H9 (cell line): ENCODE measurements at regions not wholly inside any gene's neighbourhood (a gene's known extent, or its start where the extent isn't known, plus 50 kb on each side); places are given as distances from the start of the nearest gene placed in this dataset.

Experiments used
- DNase-seq: peaks from one replicate; pipeline ENCODE4 v3.0.0-alpha.2; 2017
- H2AFZ ChIP-seq: one replicate; pipeline ENCODE4 v1.6.1; 2013; ENCODE audit warnings: mild to moderate bottlenecking, low read length, control low read depth, moderate library complexity
- H2AK5ac ChIP-seq: 2 replicates; pipeline ENCODE4 v1.6.1; 2013; ENCODE audit warnings: low read length, control low read depth, mixed read lengths; ENCODE audit not compliant: insufficient read length
- H2BK120ac ChIP-seq: one replicate; pipeline ENCODE4 v1.6.1; 2013; ENCODE audit warnings: low read depth, mild to moderate bottlenecking, low read length, control low read depth, inconsistent platforms; ENCODE audit not compliant: poor library complexity, severe bottlenecking
- H2BK12ac ChIP-seq: 2 replicates; pipeline ENCODE4 v1.6.1; 2013; ENCODE audit warnings: low read length, control low read depth, mixed read lengths, low read depth; ENCODE audit not compliant: insufficient read length
- H2BK15ac ChIP-seq: 2 replicates; pipeline ENCODE4 v1.6.1; 2013; ENCODE audit warnings: low read depth, low read length, control low read depth
- H2BK20ac ChIP-seq: one replicate; pipeline ENCODE4 v1.6.1; 2013; ENCODE audit warnings: low read depth, mild to moderate bottlenecking, low read length, control low read depth, inconsistent platforms; ENCODE audit not compliant: poor library complexity, severe bottlenecking
- H2BK5ac ChIP-seq: 2 replicates; pipeline ENCODE4 v1.6.1; 2013; ENCODE audit warnings: low read length, control low read depth, mixed read lengths; ENCODE audit not compliant: insufficient read length
- H3K14ac ChIP-seq: 2 replicates; pipeline ENCODE4 v1.6.1; 2013; ENCODE audit warnings: low read length, control low read depth; ENCODE audit not compliant: insufficient read depth
- H3K18ac ChIP-seq: 2 replicates; pipeline ENCODE4 v1.6.1; 2013; ENCODE audit warnings: low read depth, mild to moderate bottlenecking, mixed read lengths, low read length, control low read depth; ENCODE audit not compliant: insufficient read length
- H3K23ac ChIP-seq: 2 replicates; pipeline ENCODE4 v1.6.1; 2013; ENCODE audit warnings: low read length, control low read depth, mixed read lengths, low read depth; ENCODE audit not compliant: insufficient read length
- H3K23me2 ChIP-seq: 2 replicates; pipeline ENCODE4 v1.6.1; 2013; ENCODE audit warnings: low read depth, mild to moderate bottlenecking, mixed read lengths, low read length, control low read depth; ENCODE audit not compliant: insufficient read length, poor library complexity, severe bottlenecking
- H3K27ac ChIP-seq: 2 replicates; pipeline ENCODE4 v1.5.1; 2013; ENCODE audit warnings: low read length, control low read depth, mixed read lengths, low read depth; ENCODE audit not compliant: insufficient read length
- H3K27me3 ChIP-seq: 2 replicates; pipeline ENCODE4 v1.6.1; 2013; ENCODE audit warnings: low read length, control low read depth, inconsistent platforms; ENCODE audit not compliant: insufficient read depth
- H3K4ac ChIP-seq: 2 replicates; pipeline ENCODE4 v1.6.1; 2013; ENCODE audit warnings: low read depth, mild to moderate bottlenecking, control low read depth, inconsistent platforms, low read length, moderate library complexity
- H3K4me1 ChIP-seq: 2 replicates; pipeline ENCODE4 v1.6.1; 2013; ENCODE audit warnings: low read length, control low read depth, inconsistent platforms; ENCODE audit not compliant: insufficient read depth
- H3K4me2 ChIP-seq: 2 replicates; pipeline ENCODE4 v1.6.1; 2013; ENCODE audit warnings: low read length, control low read depth, mixed read lengths; ENCODE audit not compliant: insufficient read length, insufficient read depth
- H3K56ac ChIP-seq: 2 replicates; pipeline ENCODE4 v1.6.1; 2013; ENCODE audit warnings: low read depth, mild to moderate bottlenecking, mixed read lengths, low read length, control low read depth; ENCODE audit not compliant: insufficient read length
- H3K79me1 ChIP-seq: 2 replicates; pipeline ENCODE4 v1.6.1; 2013; ENCODE audit warnings: low read depth, mild to moderate bottlenecking, moderate library complexity, low read length, control low read depth, inconsistent platforms; ENCODE audit not compliant: insufficient read depth, poor library complexity, severe bottlenecking
- H3K79me2 ChIP-seq: 2 replicates; pipeline ENCODE4 v1.6.1; 2013; ENCODE audit warnings: low read length, control low read depth, inconsistent platforms; ENCODE audit not compliant: insufficient read depth
- H3K9ac ChIP-seq: 2 replicates; pipeline ENCODE4 v1.6.1; 2013; ENCODE audit warnings: low read length, control low read depth, mixed read lengths; ENCODE audit not compliant: insufficient read length; ENCODE audit errors: extremely low read depth
- H3K9me3 ChIP-seq: one replicate; pipeline ENCODE4 v1.6.1; 2013; ENCODE audit warnings: low read depth, low read length, inconsistent platforms; ENCODE audit not compliant: control insufficient read depth
- H3T11ph ChIP-seq: one replicate; pipeline ENCODE4 v1.6.1; 2013; ENCODE audit warnings: mild to moderate bottlenecking, low read length, control low read depth, inconsistent platforms
- H4K20me1 ChIP-seq: one replicate; pipeline ENCODE4 v1.6.1; 2013; ENCODE audit not compliant: control insufficient read depth, insufficient read length, insufficient read depth
- H4K5ac ChIP-seq: 2 replicates; pipeline ENCODE4 v1.6.1; 2013; ENCODE audit warnings: low read depth, mild to moderate bottlenecking, mixed read lengths, low read length, control low read depth; ENCODE audit not compliant: insufficient read length
- H4K8ac ChIP-seq: replicated peaks from 2 replicates; pipeline ENCODE4 v1.6.1; 2013; ENCODE audit warnings: low read length, control low read depth, mixed read lengths, low read depth; ENCODE audit not compliant: insufficient read length
- H4K91ac ChIP-seq: 2 replicates; pipeline ENCODE4 v1.6.1; 2013; ENCODE audit warnings: low read depth, mild to moderate bottlenecking, moderate library complexity, mixed read lengths, low read length, control low read depth; ENCODE audit not compliant: insufficient read length
- H3K27ac Mint-ChIP-seq, 3 experiments: 2 replicates in 2 of 3; 3 replicates in 1 of 3; pipeline ENCODE4 v1.8.0; 2020 to 2021; ENCODE audit warnings: mixed read lengths in 3 of 3, mild to moderate bottlenecking in 1 of 3, moderate library complexity in 1 of 3
- H3K27me3 Mint-ChIP-seq: 2 replicates; pipeline ENCODE4 v1.8.0; 2021; ENCODE audit warnings: low read depth, mild to moderate bottlenecking, moderate library complexity, mixed read lengths
- H3K36me3 Mint-ChIP-seq, 3 experiments: 2 replicates in 2 of 3; 3 replicates in 1 of 3; pipeline ENCODE4 v1.8.0; 2020 to 2021; ENCODE audit warnings: low read depth in 3 of 3, mixed read lengths in 3 of 3; ENCODE audit not compliant: insufficient read depth in 1 of 3
- H3K4me1 Mint-ChIP-seq, 2 experiments: 2 replicates each; pipeline ENCODE4 v1.8.0; 2020; ENCODE audit warnings: mixed read lengths in 2 of 2
- H3K4me3 Mint-ChIP-seq, 2 experiments: 2 replicates in 1 of 2; 3 replicates in 1 of 2; pipeline ENCODE4 v1.8.0; 2020 to 2021; ENCODE audit warnings: mild to moderate bottlenecking in 2 of 2, mixed read lengths in 2 of 2, moderate library complexity in 1 of 2
- H3K9me3 Mint-ChIP-seq, 2 experiments: 2 replicates in 1 of 2; 3 replicates in 1 of 2; pipeline ENCODE4 v1.8.0; 2020; ENCODE audit warnings: mild to moderate bottlenecking in 2 of 2, mixed read lengths in 2 of 2, moderate library complexity in 1 of 2
- CTCF ChIP-seq: fragments of 200-600 bp; sonication (generic); conservative IDR thresholded peaks from 3 replicates; pipeline ENCODE4 v1.8.0; 2021; ENCODE audit warnings: antibody characterized with exemption, mild to moderate bottlenecking
- WGBS: extraction: QIAGEN DNeasy Blood & Tissue Kit; methylation state at CpG from one replicate; pipeline ENCODE4 v1.1.7; 2013; ENCODE audit warnings: missing lambda C conversion rate, low lambda C conversion rate, mixed read lengths; ENCODE audit not compliant: insufficient read length; ENCODE audit errors: extremely low coverage; 5-methylcytosine and 5-hydroxymethylcytosine counted together

- H3K4me1 ChIP-seq = no peaks in the 10 kb centered on the region
- Mint-ChIP-seq H3K36me3 (peaks cover 0 to 12% (median 0%) of the 10 kb centered on the region in 3 experiments; a peak in 2 of 7 replicates), H3K4me1 (peaks cover 7 to 10% of the 10 kb centered on the region in 2 experiments), H3K4me3 (no peak overlapping the region), H3K27ac (no peak overlapping the region), H3K27me3 (peaks cover 1% of the 10 kb centered on the region; the same call in 1 of the 2 replicates), H3K9me3 (peaks cover 4 to 8% of the 10 kb centered on the region in 2 experiments; a peak in 2 of 5 replicates)
- no peak overlapping the region for H3K56ac ChIP-seq
- WGBS = no CpG with 5 or more reads among the region's 1 CpG
- no peak overlapping the region for H2BK120ac ChIP-seq
- H4K8ac ChIP-seq = no peak overlapping the region
- H2BK20ac ChIP-seq = no peak overlapping the region
- no peaks in the 10 kb centered on the region for H3K79me1 ChIP-seq
- no peak overlapping the region for H2BK15ac ChIP-seq
- H2AK5ac ChIP-seq = no peak overlapping the region
- no peak for DNase-seq
- H3K23me2 ChIP-seq = no peaks in the 10 kb centered on the region
- no peaks in the 10 kb centered on the region for H3K79me2 ChIP-seq
- no peaks in the 10 kb centered on the region for H4K20me1 ChIP-seq
- H3K27ac ChIP-seq = no peak overlapping the region
- no peak overlapping the region for H3K14ac ChIP-seq
- no peak overlapping the region for H3K9ac ChIP-seq
- no peak overlapping the region for H2BK5ac ChIP-seq
- no peak overlapping the region for H3K18ac ChIP-seq
- H4K5ac ChIP-seq = no peak overlapping the region
- H3K4ac ChIP-seq = no peak overlapping the region
- no peaks in the 10 kb centered on the region for H3K9me3 ChIP-seq
- no peak overlapping the region for H4K91ac ChIP-seq
- TF ChIP-seq CTCF = no peak
- H3K4me2 ChIP-seq = no peak overlapping the region
- H3T11ph ChIP-seq = no peak overlapping the region
- H2BK12ac ChIP-seq = no peak overlapping the region
- no peak overlapping the region for H2AFZ ChIP-seq
- no peaks in the 10 kb centered on the region for H3K27me3 ChIP-seq
- H3K23ac ChIP-seq = no peak overlapping the region
These were observed 149.2 kb upstream of the FOXD3 start for GRCh38 chr1:63173161-63173560.
